Left ventricle myocardium superior (tissue), 1 donor: ENCODE measurements at regions not wholly inside any gene's neighbourhood (a gene's known extent, or its start where the extent isn't known, plus 50 kb on each side); places are given as distances from the start of the nearest gene placed in this dataset.
A peak's percentile ranks its signal among the peaks of the same experiment; 100 is the strongest.

Experiments
- ATAC-seq: fragments of 200-7000 bp; cut with Tn5 transposase; one replicate; pipeline ENCODE4 v1.9.1; 2020; ENCODE audit warnings: mild to moderate bottlenecking, moderate library complexity
- DNase-seq: peaks from one replicate; pipeline ENCODE4 v3.0.0-alpha.2; 2020
- intact Hi-C: fragments of 100-400 bp; cut with micrococcal nuclease; formaldehyde crosslinking; loops from one replicate; pipeline ENCODE4 v1.11.0; 2022
- donor health status: DM: no; HTN: yes; CAD: no; lungs with severe emphysema.

- intact Hi-C loops = no loop called here
- ATAC-seq = no peak
- no peak for DNase-seq
These were observed 466.4 kb downstream of the NPHP4 start for GRCh38 chr1:5525597-5526384.

- DNase-seq = no peak
These were observed 469.6 kb downstream of the NPHP4 start for GRCh38 chr1:5522531-5523145.

DNA sequence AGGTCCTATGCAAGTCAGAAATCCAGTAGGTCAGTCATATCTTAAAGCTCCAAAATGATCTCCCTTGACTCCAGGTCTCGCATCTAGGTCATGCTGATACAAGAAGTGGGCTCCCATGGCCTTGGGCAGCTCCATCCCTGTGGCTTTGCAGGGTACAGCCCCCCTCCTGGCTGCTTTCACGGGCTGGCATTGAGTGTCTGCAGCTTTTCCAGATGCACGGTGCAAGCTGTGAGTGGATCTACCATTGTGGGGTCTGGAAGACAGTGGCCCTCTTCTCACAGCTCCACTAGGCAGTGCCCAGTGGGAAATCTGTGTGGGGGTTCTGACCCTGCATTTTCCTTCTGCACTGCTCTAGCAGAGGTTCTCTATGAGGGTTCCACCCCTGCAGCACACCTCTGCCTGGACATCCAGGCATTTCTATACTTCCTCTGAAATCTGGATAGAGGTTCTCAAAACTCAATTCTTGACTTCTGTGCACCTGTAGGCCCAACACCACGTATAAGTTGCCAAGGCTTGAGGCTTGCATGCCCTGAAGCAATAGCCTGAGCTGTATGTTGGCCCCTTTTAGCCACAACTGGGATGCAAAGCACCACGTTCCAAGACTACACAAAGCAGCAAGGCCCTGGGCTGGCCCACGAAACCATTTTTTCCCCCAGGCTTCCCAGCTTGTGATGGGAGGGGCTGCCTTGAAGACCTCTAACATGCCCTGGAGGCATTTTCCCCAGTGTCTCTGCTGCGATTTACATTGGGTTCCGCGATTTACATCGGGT is 472.7 kb downstream of the NPHP4 start:
- intact Hi-C loops = no loop called here
- DNase-seq (no peak), ATAC-seq (no peak)

More at GRCh38 chr1:5522531-5523145, 469.6 kb downstream of the NPHP4 start:
- no peak for ATAC-seq
- intact Hi-C loops = no loop called here

DNA sequence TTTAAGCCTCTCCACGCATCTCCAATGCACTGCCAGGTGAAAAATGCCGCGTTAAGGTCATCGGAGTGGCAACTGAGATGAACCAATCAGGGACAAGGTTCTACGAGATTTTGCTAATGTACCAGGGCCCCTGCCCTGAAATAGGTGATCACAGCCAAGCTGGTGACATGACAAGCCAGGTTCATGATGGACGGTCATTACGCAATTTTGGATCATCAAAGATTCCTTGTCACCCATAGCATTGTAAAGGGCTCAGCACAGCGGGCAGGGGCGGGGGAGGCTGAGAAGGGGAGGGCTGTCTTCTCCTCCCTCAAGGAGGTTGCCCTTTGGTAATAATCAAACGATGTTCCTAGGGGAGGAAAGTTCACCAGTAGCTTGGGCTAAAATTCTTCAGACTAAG is 475.5 kb downstream of the NPHP4 start:
- ATAC-seq (no peak), DNase-seq (no peak)
- intact Hi-C loops = no loop called here

- no peak for ATAC-seq
- intact Hi-C loops = no loop called here
- no peak for DNase-seq
These were observed 476.7 kb downstream of the NPHP4 start for GRCh38 chr1:5515501-5515900.

DNA sequence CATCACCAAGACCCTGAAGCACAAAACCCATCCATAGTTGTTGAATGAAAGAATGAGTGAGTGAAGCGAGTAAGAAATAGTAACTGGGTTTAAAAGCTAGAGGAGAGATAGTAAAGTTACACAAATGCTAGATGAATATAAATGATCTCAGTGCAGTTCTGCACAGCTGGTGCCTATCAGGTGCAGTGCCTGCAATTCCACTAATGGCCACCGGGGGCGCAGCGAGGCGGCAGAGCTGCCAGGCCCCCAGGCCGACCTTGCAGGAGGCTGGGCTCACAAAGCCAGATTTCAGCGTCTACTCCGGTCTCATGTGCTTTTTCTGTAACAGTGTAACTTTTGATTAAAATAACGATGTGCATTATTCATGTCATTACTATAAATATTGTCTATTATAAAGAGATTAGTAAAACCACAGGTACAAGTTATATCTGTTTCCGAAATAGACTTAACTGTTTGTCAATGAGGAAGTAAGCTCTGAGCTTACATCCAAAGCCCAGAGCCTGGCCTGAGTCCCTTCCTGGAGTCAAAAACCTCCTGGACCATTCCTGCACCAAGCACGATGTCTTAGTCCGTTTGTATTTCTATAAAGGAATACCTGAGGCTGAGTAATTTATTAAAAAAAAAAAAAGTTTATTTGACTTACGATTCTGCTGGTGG is 477.6 kb downstream of the NPHP4 start:
- intact Hi-C loops = loop anchor here (5.0 kb wide), 1 partner anchor 233 kb away; no protein-coding TSS in a partner anchor
- peak; percentile 73 for ATAC-seq
- DNase-seq = peak; percentile 81

DNA sequence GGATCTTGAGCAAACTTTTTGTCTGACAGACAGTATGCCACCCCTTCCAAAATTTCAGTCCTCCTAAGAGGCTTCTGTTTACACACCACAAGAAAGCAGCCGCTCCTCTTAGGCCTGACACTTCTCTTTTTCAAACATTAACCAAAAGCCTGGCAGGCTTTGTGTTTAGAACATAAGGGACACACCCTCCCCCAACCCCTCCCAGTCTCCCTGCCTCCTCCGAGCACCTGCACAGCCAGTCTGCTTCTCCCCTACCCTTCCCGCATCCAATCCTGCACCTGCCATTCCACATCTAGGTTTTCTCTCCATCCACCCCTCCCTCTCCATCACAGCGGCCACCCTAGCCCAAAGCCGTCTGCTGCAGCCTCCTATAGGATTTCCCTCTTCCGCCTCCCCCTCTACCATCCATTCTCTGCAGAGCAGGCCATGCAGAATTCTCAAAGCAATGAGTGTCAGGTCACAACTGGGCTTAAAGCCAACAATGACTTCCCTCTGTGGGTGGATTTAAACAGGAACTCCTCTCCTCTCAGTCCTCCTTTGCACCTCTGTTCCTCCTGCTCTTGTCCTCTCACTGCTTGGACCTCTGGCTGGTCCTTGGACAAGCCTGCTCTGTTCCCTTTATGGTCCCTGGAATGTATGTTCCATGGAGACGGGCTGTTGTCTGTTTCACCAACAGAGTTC is 478.2 kb downstream of the NPHP4 start:
- intact Hi-C loops = loop anchor here (5.0 kb wide), 1 partner anchor 233 kb away; no protein-coding TSS in a partner anchor
- no peak for ATAC-seq

DNA sequence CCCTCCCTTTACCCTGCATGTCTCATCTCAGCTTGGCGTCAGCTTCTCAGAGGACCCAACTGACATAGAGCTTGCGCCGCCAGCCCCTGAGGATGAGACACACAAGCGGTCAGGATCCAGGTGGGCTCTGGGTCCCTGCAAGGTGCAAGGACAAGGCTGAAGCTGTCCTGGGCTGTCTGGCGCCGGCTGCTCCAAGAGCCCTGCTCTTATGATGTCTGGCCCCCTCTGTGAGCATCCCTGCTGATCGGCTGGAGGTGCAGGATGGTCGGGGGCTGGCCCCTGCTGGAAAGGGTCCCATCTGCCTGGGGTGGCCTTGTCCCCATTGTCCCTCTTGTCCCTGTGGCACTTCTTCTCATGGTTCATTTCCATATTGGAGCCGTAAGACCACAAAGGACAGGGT is 479.0 kb downstream of the NPHP4 start:
- intact Hi-C loops = loop anchor here (5.0 kb wide), 1 partner anchor 234 kb away; no protein-coding TSS in a partner anchor
- DNase-seq (no peak), ATAC-seq (no peak)

More for the DNA sequence above, 478.2 kb downstream of the NPHP4 start:
- DNase-seq = no peak

DNA sequence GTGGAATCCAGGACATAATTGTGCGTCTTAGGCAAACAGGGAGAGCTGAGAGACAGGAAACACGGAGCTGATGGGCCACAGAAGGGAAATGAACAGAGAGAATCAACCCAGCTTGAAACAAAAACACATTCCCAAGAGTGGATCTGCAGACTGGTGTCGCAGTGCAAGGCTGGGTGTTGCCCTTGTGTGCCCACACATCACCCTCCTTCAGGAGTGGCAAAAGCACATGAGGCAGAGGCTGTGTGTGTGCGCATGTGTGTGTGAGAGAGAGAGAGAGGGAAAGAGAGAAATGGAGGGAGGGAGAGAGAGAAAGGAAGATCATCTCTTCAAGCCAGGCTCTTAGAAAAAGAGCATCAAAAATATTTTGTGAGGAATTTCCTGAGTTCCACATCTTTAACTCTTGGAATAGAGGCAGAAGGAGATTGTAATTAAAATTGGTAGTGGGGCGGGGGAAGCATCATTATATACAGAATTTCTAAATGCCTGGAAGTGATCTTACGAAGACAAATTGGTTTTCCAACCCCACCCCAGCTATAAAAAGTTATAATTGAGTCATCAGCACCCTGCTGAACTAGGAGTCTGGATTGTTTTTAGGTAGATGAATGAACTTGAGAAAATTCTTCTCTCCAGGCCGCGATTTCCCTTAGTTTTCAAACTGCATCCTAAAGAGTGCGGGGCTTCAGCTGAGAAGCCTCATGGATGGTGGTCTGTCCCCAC is 480.7 kb downstream of the NPHP4 start:
- ATAC-seq = no peak
- intact Hi-C loops = loop anchor here (5.0 kb wide), 1 partner anchor 236 kb away; no protein-coding TSS in a partner anchor
- no peak for DNase-seq

- ATAC-seq = peak; percentile 75
These were observed 482.4 kb downstream of the NPHP4 start for GRCh38 chr1:5509664-5510452.

GRCh38 chr1:5508669-5509330 is 483.4 kb downstream of the NPHP4 start:
- intact Hi-C loops = no loop called here
- no peak for ATAC-seq
- DNase-seq = no peak

More at GRCh38 chr1:5509664-5510452, 482.4 kb downstream of the NPHP4 start:
- peak; percentile 70 for DNase-seq
- intact Hi-C loops = loop anchor here (5.0 kb wide), 1 partner anchor 237 kb away; no protein-coding TSS in a partner anchor

- ATAC-seq (no peak), DNase-seq (no peak)
- intact Hi-C loops = no loop called here
These were observed 484.9 kb downstream of the NPHP4 start for GRCh38 chr1:5507340-5507739.

DNA sequence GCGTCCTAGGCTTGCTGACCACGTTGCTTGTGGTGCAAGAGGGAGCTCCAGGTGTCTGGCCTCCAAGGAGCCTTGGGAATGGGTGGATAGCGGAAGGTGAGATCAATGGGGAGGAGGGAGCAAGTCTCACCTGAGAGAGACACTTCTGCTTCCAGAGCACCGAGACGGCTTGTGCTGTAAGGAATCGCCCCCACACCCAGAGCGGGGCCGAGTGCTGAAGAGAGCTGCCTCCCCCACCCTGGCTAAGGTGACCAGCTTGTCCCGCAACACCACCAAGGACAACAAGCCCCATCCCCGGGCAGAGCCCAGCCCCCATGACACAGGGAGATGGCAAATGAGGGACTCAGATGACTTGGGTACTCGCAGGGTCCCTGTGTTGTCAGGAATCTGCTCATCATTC is 485.6 kb downstream of the NPHP4 start:
- intact Hi-C loops = no loop called here
- DNase-seq = no peak

DNA sequence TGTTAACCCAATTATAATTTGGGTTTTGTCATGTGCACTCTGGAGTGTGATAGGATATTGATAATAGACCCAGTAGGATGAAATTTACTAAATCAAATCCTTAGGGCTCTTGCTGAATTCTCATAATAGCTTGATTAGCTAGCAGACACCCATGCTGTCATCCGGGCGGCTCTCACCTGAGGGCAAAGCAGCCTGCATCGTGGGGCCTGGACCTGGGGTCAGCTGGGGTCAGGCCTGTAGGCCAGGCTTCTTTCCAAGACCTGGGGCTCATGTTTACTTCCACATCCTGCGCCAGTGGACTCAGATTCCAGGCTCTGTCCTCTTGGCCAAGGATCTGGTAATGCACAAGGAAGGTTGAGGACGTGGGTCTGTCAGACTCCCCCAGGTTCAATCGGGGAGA is 486.3 kb downstream of the NPHP4 start:
- ATAC-seq = no peak
- intact Hi-C loops = no loop called here
- no peak for DNase-seq

More for the DNA sequence above, 485.6 kb downstream of the NPHP4 start:
- ATAC-seq = no peak

- intact Hi-C loops = no loop called here
- ATAC-seq = peak; percentile 50
- peak; percentile 49 for DNase-seq
These were observed 487.9 kb downstream of the NPHP4 start for GRCh38 chr1:5504364-5504740.

DNA sequence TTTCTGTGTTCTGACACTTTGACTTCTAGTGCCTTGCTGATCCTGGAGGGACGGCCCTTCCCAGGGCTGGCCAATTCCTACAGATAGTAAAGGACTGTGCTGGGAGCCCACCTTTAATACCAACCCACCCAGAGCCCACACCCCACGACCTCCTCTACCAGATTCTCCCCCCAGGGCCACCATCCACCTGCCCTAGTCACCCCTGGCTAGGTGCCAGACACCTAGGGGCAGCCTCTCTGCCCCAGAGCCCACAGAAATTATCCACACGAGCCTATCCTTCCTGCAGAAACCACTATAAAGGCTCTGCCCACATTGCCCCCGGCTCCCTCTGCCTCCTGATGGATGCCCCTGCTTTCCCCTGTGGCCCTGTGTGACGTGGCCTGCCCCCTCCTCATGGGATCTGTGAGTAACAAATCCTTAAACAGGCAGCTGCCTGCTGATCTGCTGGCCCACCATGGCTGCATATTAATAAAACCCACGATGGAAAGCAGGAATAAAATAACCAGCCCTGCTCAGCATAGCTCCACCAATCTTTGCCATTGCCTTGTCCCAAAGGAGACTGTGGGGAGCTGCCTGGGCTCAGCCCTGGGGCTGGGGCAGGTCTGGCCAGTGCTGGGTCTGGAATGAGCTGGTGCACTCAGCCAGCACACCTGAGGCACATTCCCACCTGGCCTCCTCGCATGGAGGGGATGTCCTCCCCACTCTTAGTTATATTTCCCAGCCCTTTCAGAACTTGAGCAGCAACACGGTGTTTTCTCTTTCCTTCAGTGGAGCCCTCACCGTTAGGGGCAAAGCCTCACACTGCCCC is 488.5 kb downstream of the NPHP4 start:
- DNase-seq = no peak
- no peak for ATAC-seq
- intact Hi-C loops = no loop called here
